ENCODE measurements at regions not wholly inside any gene's neighbourhood (a gene's known extent, or its start where the extent isn't known, plus 50 kb on each side); places are given as distances from the start of the nearest gene placed in this dataset.

DNA sequence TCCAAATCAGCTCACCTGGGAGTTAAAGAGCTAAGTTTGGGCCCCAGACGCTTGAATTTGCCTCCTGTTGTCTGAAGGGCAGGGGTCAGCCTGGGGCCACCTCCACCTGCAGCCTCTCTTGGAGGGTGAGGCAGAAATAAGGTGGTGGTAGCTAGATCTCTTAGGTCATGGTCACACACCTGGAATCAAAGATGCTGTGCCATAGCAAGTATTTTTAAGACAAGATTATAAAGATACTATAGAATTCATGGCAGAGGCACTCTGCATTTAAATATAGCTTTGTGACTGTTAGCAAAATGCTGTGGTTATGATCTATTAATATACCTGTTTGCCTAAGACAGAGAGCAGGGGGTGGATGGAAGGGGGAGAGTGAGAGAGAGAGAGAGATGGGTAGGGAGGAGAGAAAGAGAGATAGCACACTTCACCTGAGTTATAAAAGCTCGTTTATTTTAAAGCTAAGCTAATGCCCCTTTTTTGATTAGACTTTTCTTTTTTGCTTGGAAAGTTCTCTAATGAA is 242.7 kb downstream of the TMEM182 start:
- TF ChIP-seq, protein P1, sequence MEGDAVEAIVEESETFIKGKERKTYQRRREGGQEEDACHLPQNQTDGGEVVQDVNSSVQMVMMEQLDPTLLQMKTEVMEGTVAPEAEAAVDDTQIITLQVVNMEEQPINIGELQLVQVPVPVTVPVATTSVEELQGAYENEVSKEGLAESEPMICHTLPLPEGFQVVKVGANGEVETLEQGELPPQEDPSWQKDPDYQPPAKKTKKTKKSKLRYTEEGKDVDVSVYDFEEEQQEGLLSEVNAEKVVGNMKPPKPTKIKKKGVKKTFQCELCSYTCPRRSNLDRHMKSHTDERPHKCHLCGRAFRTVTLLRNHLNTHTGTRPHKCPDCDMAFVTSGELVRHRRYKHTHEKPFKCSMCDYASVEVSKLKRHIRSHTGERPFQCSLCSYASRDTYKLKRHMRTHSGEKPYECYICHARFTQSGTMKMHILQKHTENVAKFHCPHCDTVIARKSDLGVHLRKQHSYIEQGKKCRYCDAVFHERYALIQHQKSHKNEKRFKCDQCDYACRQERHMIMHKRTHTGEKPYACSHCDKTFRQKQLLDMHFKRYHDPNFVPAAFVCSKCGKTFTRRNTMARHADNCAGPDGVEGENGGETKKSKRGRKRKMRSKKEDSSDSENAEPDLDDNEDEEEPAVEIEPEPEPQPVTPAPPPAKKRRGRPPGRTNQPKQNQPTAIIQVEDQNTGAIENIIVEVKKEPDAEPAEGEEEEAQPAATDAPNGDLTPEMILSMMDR (IDR thresholded peaks at IDR 0.05; ENCODE audit: low read depth, low read length), result no peak
- TF ChIP-seq EZH2phosphoT487 (IDR thresholded peaks at IDR 0.05; ENCODE audit: low read depth), result no peak
